BJ (cell line): ENCODE measurements at regions not wholly inside any gene's neighbourhood (a gene's known extent, or its start where the extent isn't known, plus 50 kb on each side); places are given as distances from the start of the nearest gene placed in this dataset.

Source experiments
- CTCF ChIA-PET: fragments of 350-600 bp; formaldehyde crosslinking; extraction: SDS; loops from one replicate; lab custom pipeline; 2021; ENCODE audit warnings: antibody characterized with exemption, inconsistent platforms; lab: Yijun Ruan, JAX
- POLR2A ChIA-PET: fragments of 300-600 bp; sonication (Branson Sonifier 250); formaldehyde crosslinking; extraction: SDS; loops from one replicate; lab custom pipeline; 2021; ENCODE audit warnings: antibody characterized with exemption; lab: Charles Lee
- DNase-seq: peaks from one replicate; pipeline ENCODE4 v3.0.0-alpha.2; 2011; ENCODE audit warnings: low read depth
- H3K27me3 ChIP-seq: 2 replicates; pipeline ENCODE4 v1.6.0; 2011; ENCODE audit warnings: low read length; ENCODE audit not compliant: control insufficient read depth, insufficient read depth
- H3K36me3 ChIP-seq: 2 replicates; pipeline ENCODE4 v1.5.1; 2011; ENCODE audit warnings: low read length; ENCODE audit not compliant: control insufficient read depth, insufficient read depth
- H3K4me3 ChIP-seq: 2 replicates; pipeline ENCODE4 v1.5.1; 2011; ENCODE audit warnings: low read depth, mild to moderate bottlenecking, control low read depth, low read length
- CTCF ChIP-seq: IDR thresholded peaks from 2 replicates; pipeline ENCODE4 v1.5.1; 2011; ENCODE audit warnings: low read depth, mild to moderate bottlenecking, control low read depth, inconsistent platforms, low read length, moderate library complexity; ENCODE audit not compliant: insufficient read depth

- H3K27me3 ChIP-seq, result no peaks in the 10 kb centered on the region
- POLR2A ChIA-PET, result no interaction called here
- no peaks in the 10 kb centered on the region for H3K36me3 ChIP-seq
- CTCF ChIA-PET, result interaction anchor here (1.1 kb wide), 1 partner anchor 28 kb away, joined by 3 read pairs; no protein-coding TSS in a partner anchor
- no peak overlapping the region for H3K4me3 ChIP-seq
- no peak for DNase-seq
- no peak for TF ChIP-seq CTCF
Measured at GRCh38 chr2:195413422-195413821, 243.6 kb upstream of the SLC39A10 start.

GRCh38 chr2:195411219-195411687 lies 245.8 kb upstream of the SLC39A10 start:
- CTCF ChIA-PET, result interaction anchor here (1.0 kb wide), 1 partner anchor 150 kb away, joined by 3 read pairs; no protein-coding TSS in a partner anchor

GRCh38 chr2:195410074-195410671 lies 246.9 kb upstream of the SLC39A10 start:
- no peak for DNase-seq
- no peaks in the 10 kb centered on the region for H3K36me3 ChIP-seq
- TF ChIP-seq CTCF, result no peak
- CTCF ChIA-PET, result interaction anchor here (0.8 kb wide), 1 partner anchor 40 kb away, joined by 3 read pairs; no protein-coding TSS in a partner anchor
- no peak overlapping the region for H3K4me3 ChIP-seq
- no peaks in the 10 kb centered on the region for H3K27me3 ChIP-seq
- POLR2A ChIA-PET, result no interaction called here

More at GRCh38 chr2:195411219-195411687, 245.8 kb upstream of the SLC39A10 start:
- H3K36me3 ChIP-seq, result no peaks in the 10 kb centered on the region
- POLR2A ChIA-PET, result no interaction called here
- H3K4me3 ChIP-seq, result no peak overlapping the region
- no peaks in the 10 kb centered on the region for H3K27me3 ChIP-seq
- DNase-seq, result peak; percentile 51
- no peak for TF ChIP-seq CTCF

GRCh38 chr2:195408811-195409210 lies 248.2 kb upstream of the SLC39A10 start:
- DNase-seq, result no peak
- Histone ChIP-seq H3K4me3 (no peak overlapping the region), H3K36me3 (no peaks in the 10 kb centered on the region), H3K27me3 (no peaks in the 10 kb centered on the region)
- no peak for TF ChIP-seq CTCF
- CTCF ChIA-PET, result no interaction called here
- POLR2A ChIA-PET, result no interaction called here

GRCh38 chr2:195408196-195408595 lies 248.8 kb upstream of the SLC39A10 start:
- no peak for DNase-seq
- no peaks in the 10 kb centered on the region for H3K27me3 ChIP-seq
- ChIA-PET POLR2A (no interaction called here), CTCF (no interaction called here)
- H3K4me3 ChIP-seq, result no peak overlapping the region
- TF ChIP-seq CTCF, result no peak
- no peaks in the 10 kb centered on the region for H3K36me3 ChIP-seq
